ENCODE measurements at regions not wholly inside any gene's neighbourhood (a gene's known extent, or its start where the extent isn't known, plus 50 kb on each side); places are given as distances from the start of the nearest gene placed in this dataset.

- no peak for DNase-seq
- Histone ChIP-seq H3K4ac (ENCODE audit: low read depth, low read length) (no peak overlapping the region), H3K4me3 (ENCODE audit: insufficient read depth, low read depth, low read length) (no peak overlapping the region), H2BK15ac (ENCODE audit: low read depth, low read length) (no peak overlapping the region), H3K27me3 (ENCODE audit: control insufficient read depth, insufficient read depth, low read length) (no peaks in the 10 kb centered on the region), H3K27ac (ENCODE audit: insufficient read depth, low read length) (no peak overlapping the region), H3K9ac (ENCODE audit: low read depth, low read length) (no peak overlapping the region), H4K8ac (ENCODE audit: low read depth in 2 of 2, low read length in 2 of 2) (no peak overlapping the region), H3K9me1 (ENCODE audit: insufficient read depth, low read length) (no peaks in the 10 kb centered on the region), H4K20me1 (ENCODE audit: insufficient read depth, low read length) (no peaks in the 10 kb centered on the region), H3K23ac (ENCODE audit: low read depth, low read length) (no peak overlapping the region), H3K36me3 (ENCODE audit: control insufficient read depth, insufficient read depth, low read length) (no peaks in the 10 kb centered on the region), H3K56ac (ENCODE audit: extremely low read depth, insufficient read depth, low read length) (no peak overlapping the region), H3K18ac (ENCODE audit: low read depth, low read length) (no peak overlapping the region), H3K4me2 (ENCODE audit: low read depth, low read length) (no peak overlapping the region), H4K91ac (ENCODE audit: insufficient read depth, low read depth, low read length) (no peak overlapping the region), H2AFZ (replicated peaks; ENCODE audit: low read length, poor library complexity) (no peak overlapping the region), H2BK20ac (ENCODE audit: low read depth, low read length) (no peak overlapping the region), H2BK5ac (ENCODE audit: low read depth, low read length, poor library complexity, severe bottlenecking) (no peak overlapping the region), H3K4me1 (ENCODE audit: control insufficient read depth, insufficient read depth, low read length) (no peaks in the 10 kb centered on the region), H3K9me3 (ENCODE audit: control insufficient read depth, insufficient read depth, low read length) (no peaks in the 10 kb centered on the region), H2AK5ac (ENCODE audit: low read depth, low read length) (no peak overlapping the region), H2BK120ac (ENCODE audit: low read depth, low read length) (no peak overlapping the region), H3K14ac (replicated peaks; ENCODE audit: low read depth, low read length) (no peak overlapping the region), H4K5ac (ENCODE audit: low read depth, low read length) (no peak overlapping the region), H3K79me1 (ENCODE audit: low read depth in 1 of 2, low read length in 2 of 2) (no peaks in the 10 kb centered on the region), H2AK9ac (replicated peaks; ENCODE audit: low read depth, low read length, poor library complexity) (no peak overlapping the region)
- dilution Hi-C loops (cut with HindIII; ENCODE audit: low sequenced_read_pairs, unreplicated experiment) (no loop called here), in situ Hi-C loops (cut with MboI; ENCODE audit: low sequenced_read_pairs) (no loop called here), intact Hi-C loops (cut with micrococcal nuclease) (no loop called here)
- ChIA-PET POLR2A (ENCODE audit: unreplicated experiment) (no interaction called here), CTCF (no interaction called here)
- 17% methylated on average over 2 of the region's 2 CpGs; no CpG with 5 or more reads in 1 of the 2 experiments for WGBS, 2 experiments (ENCODE audit: extremely low coverage in 2 of 2, insufficient read length in 1 of 2)
- BruUV-seq (replicated peaks): no TSS peak
- TF ChIP-seq ELK1 (IDR thresholded peaks at IDR 0.05; ENCODE audit: borderline replicate concordance, low read depth, low read length) (no peak), POLR2A (IDR thresholded peaks at IDR 0.05; ENCODE audit: low read depth, low read length) (no peak), CEBPB (IDR thresholded peaks at IDR 0.05; ENCODE audit: low read depth, low read length) (no peak), SMC3 (IDR thresholded peaks at IDR 0.05; ENCODE audit: low read depth, low read length) (no peak), CTCF (conservative IDR thresholded peaks at IDR 0.05; ENCODE audit: low read depth, low read length) (no peak), RFX5 (IDR thresholded peaks at IDR 0.05; ENCODE audit: low read depth, low read length) (no peak), USF2 (IDR thresholded peaks at IDR 0.05; ENCODE audit: low read depth, low read length) (no peak), MXI1 (IDR thresholded peaks at IDR 0.05; ENCODE audit: borderline replicate concordance, low read depth, low read length) (no peak), FOS (IDR thresholded peaks at IDR 0.05; ENCODE audit: low read depth, low read length) (no peak), NFE2L2 (IDR thresholded peaks at IDR 0.05; ENCODE audit: low read depth, low read length) (no peak), CHD1 (IDR thresholded peaks at IDR 0.05; ENCODE audit: low read depth, low read length) (no peak), RAD21 (IDR thresholded peaks at IDR 0.05; ENCODE audit: low read length) (no peak), BHLHE40 (IDR thresholded peaks at IDR 0.05; ENCODE audit: low read depth, low read length) (no peak), MAFK (IDR thresholded peaks at IDR 0.05; ENCODE audit: low read depth, low read length) (no peak), RCOR1 (IDR thresholded peaks at IDR 0.05; ENCODE audit: insufficient replicate concordance, low read length) (no peak), MAZ (IDR thresholded peaks at IDR 0.05; ENCODE audit: borderline replicate concordance, low read depth, low read length) (no peak)
- ATAC-seq (ENCODE audit: low read depth): no peak
Measured at GRCh38 chr18:57287766-57288165, 64.6 kb upstream of the ST8SIA3 start.

Measured in IMR-90 (cell line).